Natural killer cell (primary cell): ENCODE measurements at regions not wholly inside any gene's neighbourhood (a gene's known extent, or its start where the extent isn't known, plus 50 kb on each side); places are given as distances from the start of the nearest gene placed in this dataset.

Experiments
- ATAC-seq, 3 donors: fragments of 150-1000 bp in 2 of 3; fragments of 200-7000 bp in 1 of 3; cut with Tn5 transposase; 1 replicate in 1 of 3; 2 replicates in 2 of 3; pipeline ENCODE4 v1.10.0; 2021; ENCODE audit warnings: mild to moderate bottlenecking in 2 of 3, moderate library complexity in 2 of 3
- DNase-seq, 2 donors: peaks; one replicate each; pipeline versions ENCODE4 v3.0.0 to v3.0.0-alpha.2; 2013 to 2021; ENCODE audit warnings: mixed read lengths in 1 of 2
- H3K27ac ChIP-seq: one replicate; pipeline ENCODE4 v1.5.1; 2013; ENCODE audit warnings: mild to moderate bottlenecking, low read length
- H3K27me3 ChIP-seq: one replicate; pipeline ENCODE4 v1.6.1; 2013; ENCODE audit warnings: low read length; ENCODE audit not compliant: control insufficient read depth, insufficient read depth
- H3K36me3 ChIP-seq: one replicate; pipeline ENCODE4 v1.6.1; 2013; ENCODE audit warnings: low read length; ENCODE audit not compliant: control insufficient read depth, insufficient read depth
- H3K4me1 ChIP-seq: one replicate; pipeline ENCODE4 v1.6.1; 2013; ENCODE audit warnings: low read length; ENCODE audit not compliant: control insufficient read depth, insufficient read depth
- H3K4me3 ChIP-seq: one replicate; pipeline ENCODE4 v1.5.1; 2013; ENCODE audit warnings: low read length
- H3K9me3 ChIP-seq: one replicate; pipeline ENCODE4 v1.6.1; 2013; ENCODE audit warnings: low read length; ENCODE audit not compliant: control insufficient read depth, insufficient read depth
- H3K27ac Mint-ChIP-seq, 2 donors: one replicate each; pipeline ENCODE4 v1.8.0; 2022; ENCODE audit warnings: mild to moderate bottlenecking in 2 of 2, mixed read lengths in 2 of 2, moderate library complexity in 1 of 2
- H3K27me3 Mint-ChIP-seq, 2 donors: one replicate each; pipeline ENCODE4 v1.8.0; 2022; ENCODE audit warnings: low read depth in 2 of 2, mixed read lengths in 2 of 2
- H3K36me3 Mint-ChIP-seq: one replicate; pipeline ENCODE4 v1.8.0; 2022; ENCODE audit warnings: mixed read lengths
- H3K4me1 Mint-ChIP-seq, 2 donors: one replicate each; pipeline ENCODE4 v1.8.0; 2022; ENCODE audit warnings: mixed read lengths in 2 of 2
- H3K4me3 Mint-ChIP-seq: one replicate; pipeline ENCODE4 v1.8.0; 2022; ENCODE audit warnings: mild to moderate bottlenecking, moderate library complexity, mixed read lengths
- H3K9me3 Mint-ChIP-seq, 2 donors: one replicate each; pipeline ENCODE4 v1.8.0; 2022; ENCODE audit warnings: mixed read lengths in 2 of 2
- WGBS: methylation state at CpG from one replicate; pipeline ENCODE4 v1.1.7; 2013; ENCODE audit warnings: missing lambda C conversion rate; ENCODE audit not compliant: insufficient coverage; 5-methylcytosine and 5-hydroxymethylcytosine counted together
- intact Hi-C: fragments of 100-400 bp; cut with micrococcal nuclease; formaldehyde crosslinking; loops from one replicate; pipeline ENCODE4 v1.14.2; 2022
- TF ChIP-seq, protein P1 (sequence below): fragments of 200-600 bp; IDR thresholded peaks from one replicate; pipeline ENCODE4 v1.8.0; 2022; ENCODE audit warnings: antibody characterized with exemption

DNA sequence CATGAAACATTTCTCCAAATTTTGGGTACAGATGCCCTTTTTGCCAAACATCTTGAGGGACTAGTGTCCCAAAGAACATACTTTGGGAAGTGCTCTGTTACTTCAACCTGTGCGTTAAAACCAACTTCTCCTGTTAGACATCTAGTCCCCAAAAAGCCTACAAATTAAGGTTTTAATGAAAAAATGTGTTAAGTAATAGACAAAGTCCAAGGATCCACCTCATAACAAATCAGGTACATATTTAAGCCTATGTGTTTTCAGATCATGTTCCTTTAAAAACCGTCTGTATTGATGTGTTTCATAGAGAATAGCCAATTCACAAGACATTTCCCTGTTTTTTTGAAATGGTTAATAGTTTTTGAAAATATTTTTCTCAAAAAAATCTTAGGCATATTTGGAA lies 174.8 kb upstream of the FAM20A start:
- H3K4me1 Mint-ChIP-seq = peaks cover 0 to 4% of the 10 kb centered on the region in 2 donors
- H3K27me3 Mint-ChIP-seq = peaks cover 9 to 17% of the 10 kb centered on the region in 2 donors
- no peak for DNase-seq
- Histone ChIP-seq H3K4me3 (no peak overlapping the region), H3K27me3 (no peaks in the 10 kb centered on the region), H3K36me3 (no peaks in the 10 kb centered on the region), H3K4me1 (no peaks in the 10 kb centered on the region), H3K27ac (no peak overlapping the region), H3K9me3 (no peaks in the 10 kb centered on the region)
- intact Hi-C loops = loop anchor here (10.0 kb wide), 1 partner anchor 619 kb away; no protein-coding TSS in a partner anchor
- no peaks in the 10 kb centered on the region for H3K36me3 Mint-ChIP-seq
- H3K4me3 Mint-ChIP-seq = no peak overlapping the region
- 100% methylated on average over 1 of the region's 2 CpGs for WGBS
- H3K27ac Mint-ChIP-seq = no peak overlapping the region
- no peaks in the 10 kb centered on the region for H3K9me3 Mint-ChIP-seq
- ATAC-seq = no peak
- TF ChIP-seq, protein P1, sequence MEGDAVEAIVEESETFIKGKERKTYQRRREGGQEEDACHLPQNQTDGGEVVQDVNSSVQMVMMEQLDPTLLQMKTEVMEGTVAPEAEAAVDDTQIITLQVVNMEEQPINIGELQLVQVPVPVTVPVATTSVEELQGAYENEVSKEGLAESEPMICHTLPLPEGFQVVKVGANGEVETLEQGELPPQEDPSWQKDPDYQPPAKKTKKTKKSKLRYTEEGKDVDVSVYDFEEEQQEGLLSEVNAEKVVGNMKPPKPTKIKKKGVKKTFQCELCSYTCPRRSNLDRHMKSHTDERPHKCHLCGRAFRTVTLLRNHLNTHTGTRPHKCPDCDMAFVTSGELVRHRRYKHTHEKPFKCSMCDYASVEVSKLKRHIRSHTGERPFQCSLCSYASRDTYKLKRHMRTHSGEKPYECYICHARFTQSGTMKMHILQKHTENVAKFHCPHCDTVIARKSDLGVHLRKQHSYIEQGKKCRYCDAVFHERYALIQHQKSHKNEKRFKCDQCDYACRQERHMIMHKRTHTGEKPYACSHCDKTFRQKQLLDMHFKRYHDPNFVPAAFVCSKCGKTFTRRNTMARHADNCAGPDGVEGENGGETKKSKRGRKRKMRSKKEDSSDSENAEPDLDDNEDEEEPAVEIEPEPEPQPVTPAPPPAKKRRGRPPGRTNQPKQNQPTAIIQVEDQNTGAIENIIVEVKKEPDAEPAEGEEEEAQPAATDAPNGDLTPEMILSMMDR = no peak

DNA sequence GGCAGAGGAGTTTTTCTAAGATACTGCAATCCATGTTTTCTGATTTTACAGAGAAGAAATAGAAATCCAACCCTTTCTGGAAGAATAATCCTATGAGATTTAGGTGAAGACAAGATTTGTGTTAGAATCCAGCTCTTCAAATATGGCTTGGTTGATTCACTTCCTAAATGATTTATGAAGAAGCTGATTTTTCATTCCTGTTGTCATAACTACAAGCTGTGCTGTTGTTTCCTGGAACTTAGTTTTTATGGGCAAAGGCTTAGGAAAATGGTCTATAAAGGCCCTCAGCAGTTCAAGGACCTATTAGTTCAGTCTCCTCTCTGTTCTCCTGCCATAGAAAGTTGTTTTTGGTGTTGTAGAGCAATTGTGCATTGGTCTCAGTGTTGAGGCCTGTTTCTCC lies 174.2 kb upstream of the FAM20A start:
- TF ChIP-seq, protein P1 = no peak
- Histone ChIP-seq H3K27me3 (no peaks in the 10 kb centered on the region), H3K4me3 (no peak overlapping the region), H3K27ac (no peak overlapping the region), H3K4me1 (no peaks in the 10 kb centered on the region), H3K36me3 (no peaks in the 10 kb centered on the region), H3K9me3 (no peaks in the 10 kb centered on the region)
- Mint-ChIP-seq H3K27me3 (peaks cover 9 to 17% of the 10 kb centered on the region in 2 donors), H3K4me1 (peaks cover 0 to 4% of the 10 kb centered on the region in 2 donors), H3K36me3 (no peaks in the 10 kb centered on the region), H3K9me3 (no peaks in the 10 kb centered on the region), H3K27ac (no peak overlapping the region), H3K4me3 (no peak overlapping the region)
- no peak for DNase-seq
- intact Hi-C loops = loop anchor here (10.0 kb wide), 1 partner anchor 619 kb away; no protein-coding TSS in a partner anchor
- no peak for ATAC-seq

DNA sequence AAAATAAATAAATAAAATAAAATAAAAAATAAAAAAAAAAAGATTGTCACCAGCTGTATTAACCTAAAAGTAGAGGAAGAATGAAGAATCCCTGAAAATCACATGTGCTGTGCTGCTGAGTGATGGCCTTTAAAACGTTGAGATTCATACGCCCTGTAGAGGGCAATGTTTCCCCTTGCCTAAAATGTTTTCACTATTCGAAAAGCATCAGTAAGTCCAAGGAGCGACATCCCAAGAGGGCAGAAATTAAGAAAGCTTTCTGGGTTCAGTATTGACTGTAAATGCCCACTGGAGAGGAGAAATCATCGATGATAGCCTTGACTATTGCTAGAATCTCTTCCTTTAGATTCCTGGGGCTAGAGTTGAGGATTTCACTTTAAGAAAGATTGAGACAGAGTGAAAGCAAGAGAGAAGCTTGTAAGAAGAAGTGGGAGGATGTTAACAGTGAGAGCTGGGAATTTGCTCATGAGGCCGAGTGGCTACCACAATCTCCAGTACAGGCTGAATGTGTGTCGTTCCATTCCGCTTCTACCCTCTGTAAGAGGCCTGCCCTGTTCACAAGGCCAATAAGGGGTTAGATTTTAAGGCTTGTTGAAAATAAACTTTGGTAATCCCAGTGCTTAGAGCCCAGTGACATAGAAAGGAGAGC lies 170.8 kb upstream of the FAM20A start:
- Histone ChIP-seq H3K4me3 (no peak overlapping the region), H3K27ac (no peak overlapping the region), H3K4me1 (no peaks in the 10 kb centered on the region), H3K36me3 (no peaks in the 10 kb centered on the region), H3K9me3 (no peaks in the 10 kb centered on the region), H3K27me3 (no peaks in the 10 kb centered on the region)
- H3K27me3 Mint-ChIP-seq = no peaks in the 10 kb centered on the region
- TF ChIP-seq, protein P1 = no peak
- H3K27ac Mint-ChIP-seq = peak overlapping the region in 1 of 2 donors; percentile 33
- H3K36me3 Mint-ChIP-seq = no peaks in the 10 kb centered on the region
- peak in 1 of 2 donors; percentile 49 for DNase-seq
- peak in 2 of 3 donors; percentile 50 to 71 for ATAC-seq
- intact Hi-C loops = loop anchor here (10.0 kb wide), 1 partner anchor 623 kb away; no protein-coding TSS in a partner anchor
- peak overlapping the region; percentile 25 for H3K4me3 Mint-ChIP-seq
- peaks cover 0 to 4% of the 10 kb centered on the region in 2 donors for H3K4me1 Mint-ChIP-seq
- no peaks in the 10 kb centered on the region for H3K9me3 Mint-ChIP-seq
- WGBS = 46% methylated on average over 8 of the region's 8 CpGs

DNA sequence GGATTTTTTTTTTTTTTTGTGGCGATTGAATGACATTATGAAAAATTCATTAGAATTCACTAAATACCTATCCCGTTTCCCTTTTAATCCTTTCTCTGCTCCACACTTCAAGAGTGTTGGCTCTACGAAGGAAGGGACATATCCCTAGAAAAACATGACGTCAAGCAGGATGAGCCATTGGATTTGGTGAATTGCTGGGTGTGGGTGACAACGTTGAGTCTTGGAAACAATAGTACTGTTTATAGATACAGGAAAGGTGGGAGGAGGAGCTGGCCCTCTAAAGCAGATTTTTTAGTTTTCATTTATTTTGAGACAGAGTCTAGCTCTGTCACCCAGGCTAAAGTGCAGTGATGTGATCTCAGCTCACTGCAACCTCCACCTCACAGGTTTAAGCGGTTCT lies 167.6 kb upstream of the FAM20A start:
- ATAC-seq (no peak), DNase-seq (no peak)
- Histone ChIP-seq H3K9me3 (no peaks in the 10 kb centered on the region), H3K27ac (no peak overlapping the region), H3K36me3 (no peaks in the 10 kb centered on the region), H3K27me3 (no peaks in the 10 kb centered on the region), H3K4me1 (no peaks in the 10 kb centered on the region), H3K4me3 (no peak overlapping the region)
- Mint-ChIP-seq H3K27me3 (peaks cover 0 to 6% of the 10 kb centered on the region in 2 donors), H3K27ac (no peak overlapping the region), H3K4me3 (no peak overlapping the region), H3K4me1 (peaks cover 0 to 4% of the 10 kb centered on the region in 2 donors), H3K36me3 (no peaks in the 10 kb centered on the region), H3K9me3 (no peaks in the 10 kb centered on the region)
- TF ChIP-seq, protein P1 = no peak
- intact Hi-C loops = no loop called here
- 87% methylated on average over 4 of the region's 6 CpGs for WGBS
